NB4 (cell line): ENCODE measurements at regions not wholly inside any gene's neighbourhood (a gene's known extent, or its start where the extent isn't known, plus 50 kb on each side); places are given as distances from the start of the nearest gene placed in this dataset.

ENCODE experiments used
- MAX ChIP-seq: IDR thresholded peaks from 2 replicates; pipeline ENCODE4 v1.6.1; 2011; ENCODE audit warnings: low read depth, low read length
- MYC ChIP-seq: IDR thresholded peaks from 2 replicates; pipeline ENCODE4 v1.6.1; 2011; ENCODE audit warnings: low read depth, low read length
- POLR2A ChIP-seq: IDR thresholded peaks from 2 replicates; pipeline ENCODE4 v1.6.1; 2011; ENCODE audit warnings: mild to moderate bottlenecking; ENCODE audit not compliant: insufficient read length; ENCODE audit errors: extremely low read depth
- TF ChIP-seq, protein P1 (sequence below): IDR thresholded peaks from one replicate; pipeline ENCODE4 v1.5.1; 2012; ENCODE audit warnings: low read depth, low read length

DNA sequence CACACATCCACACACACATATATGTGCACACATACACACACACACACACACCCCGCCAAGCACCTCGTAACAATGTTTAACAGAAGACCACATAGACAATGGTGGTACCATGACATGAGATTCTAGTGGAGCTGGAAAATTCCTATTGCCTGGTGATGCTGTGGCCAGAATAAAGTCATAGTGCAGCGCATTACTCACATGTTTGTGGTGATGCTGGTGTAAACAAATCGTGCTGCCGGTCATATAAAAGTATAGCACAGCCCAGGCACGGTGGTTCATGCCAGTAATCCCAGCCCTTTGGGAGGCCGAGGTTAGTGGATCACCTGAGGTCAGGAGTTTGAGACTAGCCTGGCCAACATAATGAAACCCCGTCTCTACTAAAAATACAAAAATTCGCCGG, 275.2 kb downstream of the TRIML1 start:
- TF ChIP-seq, protein P1, sequence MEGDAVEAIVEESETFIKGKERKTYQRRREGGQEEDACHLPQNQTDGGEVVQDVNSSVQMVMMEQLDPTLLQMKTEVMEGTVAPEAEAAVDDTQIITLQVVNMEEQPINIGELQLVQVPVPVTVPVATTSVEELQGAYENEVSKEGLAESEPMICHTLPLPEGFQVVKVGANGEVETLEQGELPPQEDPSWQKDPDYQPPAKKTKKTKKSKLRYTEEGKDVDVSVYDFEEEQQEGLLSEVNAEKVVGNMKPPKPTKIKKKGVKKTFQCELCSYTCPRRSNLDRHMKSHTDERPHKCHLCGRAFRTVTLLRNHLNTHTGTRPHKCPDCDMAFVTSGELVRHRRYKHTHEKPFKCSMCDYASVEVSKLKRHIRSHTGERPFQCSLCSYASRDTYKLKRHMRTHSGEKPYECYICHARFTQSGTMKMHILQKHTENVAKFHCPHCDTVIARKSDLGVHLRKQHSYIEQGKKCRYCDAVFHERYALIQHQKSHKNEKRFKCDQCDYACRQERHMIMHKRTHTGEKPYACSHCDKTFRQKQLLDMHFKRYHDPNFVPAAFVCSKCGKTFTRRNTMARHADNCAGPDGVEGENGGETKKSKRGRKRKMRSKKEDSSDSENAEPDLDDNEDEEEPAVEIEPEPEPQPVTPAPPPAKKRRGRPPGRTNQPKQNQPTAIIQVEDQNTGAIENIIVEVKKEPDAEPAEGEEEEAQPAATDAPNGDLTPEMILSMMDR: no peak
- no peak for TF ChIP-seq POLR2A
- no peak for TF ChIP-seq MYC
- no peak for TF ChIP-seq MAX
